ENCODE measurements at regions not wholly inside any gene's neighbourhood (a gene's known extent, or its start where the extent isn't known, plus 50 kb on each side); places are given as distances from the start of the nearest gene placed in this dataset.

DNA sequence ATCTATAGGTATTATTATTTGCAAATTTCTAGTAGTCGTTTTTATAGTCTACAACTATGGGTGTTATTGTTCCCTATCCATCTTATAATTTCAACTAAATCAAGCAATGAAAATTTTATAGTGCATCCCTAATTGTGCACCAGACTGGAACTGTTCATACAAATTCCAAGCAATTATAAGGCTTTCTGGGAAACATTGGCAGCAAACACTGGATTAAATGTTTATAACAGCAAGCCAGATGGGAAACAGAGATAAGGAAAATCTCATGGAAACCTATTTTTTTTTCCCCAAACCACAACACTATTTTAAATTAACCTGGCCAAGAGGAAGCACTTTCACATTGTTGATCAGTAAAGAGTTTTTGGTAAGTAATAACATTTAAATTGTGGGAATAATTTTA, 524.3 kb downstream of the RASEF start:
- no peak overlapping the region for H3K27ac Mint-ChIP-seq (ENCODE audit: unreplicated experiment)
- H3K9me3 Mint-ChIP-seq: no peaks in the 10 kb centered on the region
- DNase-seq (ENCODE audit: low read depth, low spot score): no peak

DNA sequence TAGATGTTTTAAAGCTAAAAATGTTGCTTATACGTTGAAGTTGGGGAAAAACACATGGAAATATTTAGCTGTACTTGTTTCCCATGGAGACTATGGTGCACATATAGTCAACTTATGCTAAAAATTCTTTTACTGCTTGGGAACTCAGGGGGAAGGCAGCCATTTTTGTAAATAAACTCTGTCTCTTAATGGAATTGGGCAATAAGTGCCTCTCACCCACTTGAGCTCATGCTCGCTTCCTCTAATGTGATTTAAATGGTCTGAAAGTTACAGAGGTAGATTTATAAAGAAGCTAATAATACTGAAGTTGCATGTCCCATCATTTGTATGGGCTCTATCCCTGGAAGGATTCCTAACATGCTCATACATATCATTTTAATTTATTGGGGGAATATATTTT, 523.8 kb downstream of the RASEF start:
- TF ChIP-seq, protein P1, sequence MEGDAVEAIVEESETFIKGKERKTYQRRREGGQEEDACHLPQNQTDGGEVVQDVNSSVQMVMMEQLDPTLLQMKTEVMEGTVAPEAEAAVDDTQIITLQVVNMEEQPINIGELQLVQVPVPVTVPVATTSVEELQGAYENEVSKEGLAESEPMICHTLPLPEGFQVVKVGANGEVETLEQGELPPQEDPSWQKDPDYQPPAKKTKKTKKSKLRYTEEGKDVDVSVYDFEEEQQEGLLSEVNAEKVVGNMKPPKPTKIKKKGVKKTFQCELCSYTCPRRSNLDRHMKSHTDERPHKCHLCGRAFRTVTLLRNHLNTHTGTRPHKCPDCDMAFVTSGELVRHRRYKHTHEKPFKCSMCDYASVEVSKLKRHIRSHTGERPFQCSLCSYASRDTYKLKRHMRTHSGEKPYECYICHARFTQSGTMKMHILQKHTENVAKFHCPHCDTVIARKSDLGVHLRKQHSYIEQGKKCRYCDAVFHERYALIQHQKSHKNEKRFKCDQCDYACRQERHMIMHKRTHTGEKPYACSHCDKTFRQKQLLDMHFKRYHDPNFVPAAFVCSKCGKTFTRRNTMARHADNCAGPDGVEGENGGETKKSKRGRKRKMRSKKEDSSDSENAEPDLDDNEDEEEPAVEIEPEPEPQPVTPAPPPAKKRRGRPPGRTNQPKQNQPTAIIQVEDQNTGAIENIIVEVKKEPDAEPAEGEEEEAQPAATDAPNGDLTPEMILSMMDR (conservative IDR thresholded peaks at IDR 0.05): no peak

More for the DNA sequence above, 524.3 kb downstream of the RASEF start:
- H3K27me3 Mint-ChIP-seq (ENCODE audit: low read depth): no peaks in the 10 kb centered on the region
- TF ChIP-seq, protein P1 (conservative IDR thresholded peaks at IDR 0.05): no peak
- H3K4me1 Mint-ChIP-seq: peaks cover 4% of the 10 kb centered on the region
- H3K4me3 Mint-ChIP-seq: no peak overlapping the region
- no peaks in the 10 kb centered on the region for H3K36me3 Mint-ChIP-seq (ENCODE audit: low read depth)

DNA sequence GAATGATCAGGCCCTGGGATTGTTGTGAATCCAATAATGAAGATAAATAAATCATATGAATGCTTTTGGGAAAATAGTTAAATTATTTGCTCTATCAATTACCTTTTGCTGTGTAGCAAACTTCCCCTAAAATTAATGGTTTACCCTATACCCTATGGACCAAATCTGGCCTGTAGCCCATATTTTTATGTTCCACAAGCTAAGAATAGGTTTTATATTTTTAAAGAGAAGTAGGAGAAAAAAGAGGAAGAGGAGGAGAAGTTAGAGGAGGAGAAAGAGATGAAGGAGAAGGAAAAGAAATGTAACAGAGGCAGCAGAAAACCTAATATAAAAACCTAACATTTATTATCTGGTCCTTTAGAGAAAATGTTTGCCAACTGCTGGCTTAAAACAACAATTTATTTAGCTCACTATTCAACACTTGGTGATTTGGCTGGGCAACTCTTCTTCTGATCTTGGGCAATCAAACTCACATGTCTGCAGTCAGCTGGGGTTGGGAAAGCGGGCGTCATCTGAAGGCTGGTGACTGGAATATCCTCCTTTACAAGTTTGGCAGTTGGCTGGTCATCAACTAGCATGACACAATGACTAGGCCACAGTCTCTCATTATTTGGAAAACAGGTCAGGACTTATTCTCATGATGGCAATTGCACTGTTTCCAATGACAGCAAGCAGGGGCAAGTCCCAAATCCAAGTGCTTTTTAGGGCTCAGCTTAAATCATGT, 522.9 kb downstream of the RASEF start:
- TF ChIP-seq, protein P1 (conservative IDR thresholded peaks at IDR 0.05): no peak
- Mint-ChIP-seq H3K4me1 (peaks cover 3% of the 10 kb centered on the region), H3K4me3 (no peak overlapping the region), H3K27ac (ENCODE audit: unreplicated experiment) (no peak overlapping the region), H3K27me3 (ENCODE audit: low read depth) (no peaks in the 10 kb centered on the region), H3K36me3 (ENCODE audit: low read depth) (no peaks in the 10 kb centered on the region), H3K9me3 (no peaks in the 10 kb centered on the region)
- no peak for DNase-seq (ENCODE audit: low read depth, low spot score)

More for the DNA sequence above, 523.8 kb downstream of the RASEF start:
- H3K36me3 Mint-ChIP-seq (ENCODE audit: low read depth): no peaks in the 10 kb centered on the region
- H3K9me3 Mint-ChIP-seq: no peaks in the 10 kb centered on the region
- no peaks in the 10 kb centered on the region for H3K27me3 Mint-ChIP-seq (ENCODE audit: low read depth)
- no peak overlapping the region for H3K27ac Mint-ChIP-seq (ENCODE audit: unreplicated experiment)
- H3K4me3 Mint-ChIP-seq: no peak overlapping the region
- no peak for DNase-seq (ENCODE audit: low read depth, low spot score)
- peaks cover 4% of the 10 kb centered on the region for H3K4me1 Mint-ChIP-seq

DNA sequence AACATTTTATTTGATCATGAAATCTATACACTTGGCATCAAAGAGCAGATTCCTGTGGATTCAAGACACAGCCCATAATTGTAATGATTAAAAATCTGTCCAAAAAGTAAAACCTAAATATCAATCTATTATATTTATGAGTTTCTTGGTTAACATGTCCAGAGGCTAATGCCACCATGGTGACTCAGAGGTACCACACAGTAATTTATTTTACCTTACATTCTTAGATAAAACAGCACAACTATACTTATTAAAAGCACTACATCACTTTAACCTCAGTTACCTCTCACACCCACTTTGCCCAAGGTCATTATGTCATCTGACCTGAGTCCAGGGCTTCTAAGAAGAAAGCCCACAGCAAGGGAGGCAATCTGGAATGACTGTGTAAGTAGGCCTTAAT, 519.2 kb downstream of the RASEF start:
- Mint-ChIP-seq H3K4me3 (no peak overlapping the region), H3K4me1 (no peaks in the 10 kb centered on the region), H3K36me3 (ENCODE audit: low read depth) (no peaks in the 10 kb centered on the region), H3K27me3 (ENCODE audit: low read depth) (no peaks in the 10 kb centered on the region), H3K27ac (ENCODE audit: unreplicated experiment) (no peak overlapping the region), H3K9me3 (peaks cover 2% of the 10 kb centered on the region)
- TF ChIP-seq, protein P1 (conservative IDR thresholded peaks at IDR 0.05): no peak
- DNase-seq (ENCODE audit: low read depth, low spot score): no peak

DNA sequence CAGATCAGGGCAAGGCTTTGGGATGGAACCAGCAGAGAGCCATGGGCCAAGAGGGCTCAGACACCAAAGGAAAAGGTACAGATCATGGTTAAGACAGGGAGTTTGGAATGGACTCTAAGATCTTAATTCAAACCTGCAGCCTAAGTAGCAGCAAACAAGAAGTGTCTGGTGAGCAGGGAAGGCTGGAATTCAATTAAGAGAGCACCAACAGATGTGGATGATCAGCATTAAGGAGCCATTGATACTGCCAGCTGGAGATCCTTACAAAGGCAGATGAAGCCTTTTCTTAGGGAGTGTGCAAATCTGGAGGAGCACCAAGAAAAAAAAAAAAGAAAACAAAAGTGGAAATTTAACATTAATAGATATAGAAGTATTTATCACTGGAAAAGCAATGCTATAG, 516.8 kb downstream of the RASEF start:
- Mint-ChIP-seq H3K4me1 (no peaks in the 10 kb centered on the region), H3K9me3 (peaks cover 2% of the 10 kb centered on the region), H3K36me3 (ENCODE audit: low read depth) (no peaks in the 10 kb centered on the region), H3K4me3 (no peak overlapping the region), H3K27ac (ENCODE audit: unreplicated experiment) (no peak overlapping the region), H3K27me3 (ENCODE audit: low read depth) (no peaks in the 10 kb centered on the region)
- TF ChIP-seq, protein P1 (conservative IDR thresholded peaks at IDR 0.05): no peak
- no peak for DNase-seq (ENCODE audit: low read depth, low spot score)

Measured in neural crest cell (in vitro differentiated cells).